ENCODE measurements at regions not wholly inside any gene's neighbourhood (a gene's known extent, or its start where the extent isn't known, plus 50 kb on each side); places are given as distances from the start of the nearest gene placed in this dataset.
"Not testable (repeated sequence)": the region's sequence is repeated elsewhere in the genome, so short reads cannot be mapped to it uniquely, and the experiment has no call there.

DNA sequence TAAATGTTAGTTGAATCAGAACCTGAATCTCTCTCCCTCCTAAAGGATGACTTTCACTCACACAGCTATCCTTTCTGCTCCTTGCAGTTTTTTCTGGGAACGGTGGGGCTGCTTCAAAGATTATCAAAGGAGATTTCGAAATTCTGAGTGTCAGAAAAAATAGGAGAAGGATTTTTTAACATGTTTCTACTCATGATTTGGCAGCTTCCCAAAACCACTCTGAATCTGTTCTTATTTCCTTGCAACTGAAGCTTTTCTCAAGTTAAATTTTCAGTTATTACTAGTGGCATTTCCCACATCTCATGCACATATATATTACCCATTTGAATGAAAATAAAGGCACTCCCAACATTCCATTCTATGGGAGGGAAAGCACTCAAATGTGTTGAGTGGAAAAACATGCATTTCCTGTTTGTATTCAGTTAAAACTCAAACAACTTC lies 123.6 kb downstream of the LCA5 start:
- no peaks in the 10 kb centered on the region for H3K4me1 ChIP-seq (ENCODE audit: control insufficient read depth, insufficient read depth, low read length)
- H3K4me3 ChIP-seq (ENCODE audit: low read length): no peak overlapping the region
- intact Hi-C loops (cut with DNase I): no loop called here
- H3K27ac ChIP-seq (ENCODE audit: low read length): no peak overlapping the region
- DNase-seq (no peak), ATAC-seq (no peak)
- WGBS: 19% methylated on average over 2 of the region's 2 CpGs
- H3K27me3 ChIP-seq (ENCODE audit: control insufficient read depth, insufficient read depth): no peaks in the 10 kb centered on the region
- H3K9me3 ChIP-seq (ENCODE audit: control insufficient read depth, low read length): no peaks in the 10 kb centered on the region

DNA sequence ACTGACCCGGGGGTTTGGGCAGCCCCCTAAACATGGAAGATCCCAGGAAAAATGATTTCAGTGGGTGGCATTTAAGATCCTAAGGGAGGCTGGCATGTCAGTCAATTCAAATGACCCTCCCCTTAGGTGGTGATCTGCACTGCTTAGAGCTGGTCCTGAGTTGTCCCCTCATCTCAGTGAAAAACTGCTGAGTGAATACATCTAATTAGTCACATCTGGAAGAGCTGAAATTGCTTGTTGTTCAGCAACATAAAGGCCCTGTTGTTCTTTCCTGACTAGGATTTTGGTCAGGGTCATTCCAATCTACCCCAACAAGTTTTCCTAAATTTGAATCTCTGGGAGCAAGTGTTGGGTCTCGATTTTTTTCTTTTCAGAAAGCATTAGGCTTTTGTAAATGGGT lies 126.4 kb downstream of the LCA5 start:
- no peak for DNase-seq
- 75% methylated on average over 2 of the region's 2 CpGs for WGBS
- Histone ChIP-seq H3K4me3 (ENCODE audit: low read length) (no peak overlapping the region), H3K4me1 (ENCODE audit: control insufficient read depth, insufficient read depth, low read length) (no peaks in the 10 kb centered on the region), H3K9me3 (ENCODE audit: control insufficient read depth, low read length) (no peaks in the 10 kb centered on the region), H3K27ac (ENCODE audit: low read length) (no peak overlapping the region), H3K27me3 (ENCODE audit: control insufficient read depth, insufficient read depth) (no peaks in the 10 kb centered on the region)
- intact Hi-C loops (cut with DNase I): no loop called here
- no peak for ATAC-seq

DNA sequence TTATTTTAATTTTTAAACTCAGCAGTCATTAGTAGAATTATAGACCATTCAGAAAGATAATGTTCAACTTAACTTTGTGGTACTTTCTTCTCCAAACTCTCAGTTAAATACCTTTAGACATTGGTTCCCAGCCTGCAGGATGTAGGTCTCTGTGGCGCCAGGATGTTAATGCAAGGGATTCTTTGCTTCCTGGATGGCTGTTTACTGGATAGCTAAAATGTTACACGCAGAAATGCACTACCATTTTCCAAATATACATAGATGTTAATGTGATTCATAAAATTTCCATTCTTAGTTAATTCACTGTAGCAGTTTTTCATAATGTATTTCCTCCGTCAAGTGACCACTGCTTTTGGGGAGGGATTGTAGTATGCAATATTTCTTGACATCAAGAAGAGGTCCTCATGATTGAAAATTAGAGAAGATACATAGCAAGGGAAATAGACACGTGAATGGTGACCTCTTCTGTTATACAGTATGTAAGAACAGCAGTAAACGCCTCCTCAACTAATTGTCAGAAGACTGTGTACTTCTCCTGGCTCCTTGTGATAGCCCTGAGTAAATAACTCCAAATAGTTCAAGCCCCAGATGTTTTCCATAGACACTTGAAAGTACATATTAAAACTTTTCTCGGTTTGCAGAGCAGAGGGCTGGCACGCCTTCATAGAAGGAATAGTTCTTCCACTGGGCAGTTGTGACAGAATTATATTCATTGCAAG lies 128.8 kb downstream of the LCA5 start:
- 80% methylated on average over 7 of the region's 7 CpGs for WGBS
- Histone ChIP-seq H3K4me3 (ENCODE audit: low read length) (no peak overlapping the region), H3K4me1 (ENCODE audit: control insufficient read depth, insufficient read depth, low read length) (no peaks in the 10 kb centered on the region), H3K27me3 (ENCODE audit: control insufficient read depth, insufficient read depth) (no peaks in the 10 kb centered on the region), H3K27ac (ENCODE audit: low read length) (no peak overlapping the region), H3K9me3 (ENCODE audit: control insufficient read depth, low read length) (no peaks in the 10 kb centered on the region)
- intact Hi-C loops (cut with DNase I): no loop called here
- no peak for ATAC-seq
- DNase-seq: no peak

DNA sequence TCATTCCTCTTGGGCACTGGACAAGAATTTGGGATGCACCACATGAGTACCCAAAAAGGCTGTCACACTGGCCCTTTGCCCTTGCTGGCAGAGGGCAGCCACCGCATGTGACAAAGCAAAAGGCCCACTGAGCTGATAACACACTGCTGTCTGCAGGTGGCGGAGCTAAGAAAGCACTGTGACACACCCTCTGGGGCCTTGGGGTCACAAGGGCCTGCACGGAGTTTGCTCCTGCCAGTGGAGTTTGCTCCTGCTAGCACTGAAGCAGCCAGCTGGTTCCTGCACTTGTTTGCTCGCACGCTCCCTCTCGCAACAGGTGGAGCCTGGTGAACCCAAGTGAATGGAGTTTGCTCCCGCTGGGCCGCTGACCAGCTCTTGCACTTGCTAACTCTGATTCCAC lies 132.6 kb downstream of the LCA5 start:
- peak in 1 of 3 donors; percentile 44 for DNase-seq
- no peaks in the 10 kb centered on the region for H3K27me3 ChIP-seq (ENCODE audit: control insufficient read depth, insufficient read depth)
- WGBS: 89% methylated on average over 8 of the region's 8 CpGs
- intact Hi-C loops (cut with DNase I): no loop called here
- H3K4me3 ChIP-seq (ENCODE audit: low read length): no peak overlapping the region
- no peaks in the 10 kb centered on the region for H3K9me3 ChIP-seq (ENCODE audit: control insufficient read depth, low read length)
- no peak overlapping the region for H3K27ac ChIP-seq (ENCODE audit: low read length)
- peak in 1 of 2 donors; percentile 36 for ATAC-seq
- H3K4me1 ChIP-seq (ENCODE audit: control insufficient read depth, insufficient read depth, low read length): no peaks in the 10 kb centered on the region

DNA sequence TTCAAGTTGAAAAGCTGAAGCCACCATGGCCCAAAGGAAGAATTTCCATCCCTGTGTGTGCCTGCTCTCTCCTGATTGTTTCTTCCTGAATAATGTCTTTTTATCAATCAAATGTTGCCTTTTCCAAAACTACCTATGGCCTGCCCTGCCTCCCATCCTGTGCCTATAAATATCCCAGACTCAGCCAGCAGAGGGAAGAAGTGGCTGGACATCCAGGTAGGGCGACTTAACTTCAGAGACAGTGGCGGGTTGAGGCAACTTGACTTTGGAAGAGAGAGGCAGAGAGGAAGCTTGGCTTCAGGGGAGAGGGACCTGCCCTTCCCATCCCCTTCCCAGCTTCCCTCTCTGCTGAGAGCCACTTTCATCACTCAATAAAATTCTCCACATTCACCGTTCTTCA lies 133.0 kb downstream of the LCA5 start:
- DNase-seq (no peak), ATAC-seq (peak in 1 of 2 donors; percentile 19)
- no peak overlapping the region for H3K4me3 ChIP-seq (ENCODE audit: low read length)
- H3K9me3 ChIP-seq (ENCODE audit: control insufficient read depth, low read length): no peaks in the 10 kb centered on the region
- intact Hi-C loops (cut with DNase I): no loop called here
- H3K27me3 ChIP-seq (ENCODE audit: control insufficient read depth, insufficient read depth): no peaks in the 10 kb centered on the region
- H3K27ac ChIP-seq (ENCODE audit: low read length): no peak overlapping the region
- 86% methylated on average over 3 of the region's 3 CpGs for WGBS
- no peaks in the 10 kb centered on the region for H3K4me1 ChIP-seq (ENCODE audit: control insufficient read depth, insufficient read depth, low read length)

DNA sequence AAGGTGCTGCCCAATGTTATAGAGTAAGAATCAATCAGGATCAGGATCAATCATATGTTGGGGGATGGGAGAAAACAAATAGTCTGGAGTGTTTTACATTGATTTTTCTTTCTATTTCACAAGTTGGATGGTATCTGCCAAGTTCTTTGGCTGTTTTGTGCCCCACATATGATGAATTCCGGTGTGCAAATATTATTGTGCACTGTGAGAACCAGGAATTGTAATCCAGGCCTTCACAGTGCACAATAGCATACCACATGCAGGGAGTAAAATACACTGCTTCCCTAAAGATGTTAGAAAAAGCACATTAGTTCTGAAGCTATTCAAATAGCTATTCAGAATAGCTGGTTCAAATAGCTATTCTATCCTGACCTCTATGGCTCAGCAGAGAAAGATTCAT lies 133.7 kb downstream of the LCA5 start:
- no peaks in the 10 kb centered on the region for H3K4me1 ChIP-seq (ENCODE audit: control insufficient read depth, insufficient read depth, low read length)
- ATAC-seq: no peak
- no peak for DNase-seq
- intact Hi-C loops (cut with DNase I): no loop called here
- H3K9me3 ChIP-seq (ENCODE audit: control insufficient read depth, low read length): no peaks in the 10 kb centered on the region
- H3K27ac ChIP-seq (ENCODE audit: low read length): no peak overlapping the region
- no peak overlapping the region for H3K4me3 ChIP-seq (ENCODE audit: low read length)
- 79% methylated on average over 1 of the region's 1 CpG for WGBS
- no peaks in the 10 kb centered on the region for H3K27me3 ChIP-seq (ENCODE audit: control insufficient read depth, insufficient read depth)

DNA sequence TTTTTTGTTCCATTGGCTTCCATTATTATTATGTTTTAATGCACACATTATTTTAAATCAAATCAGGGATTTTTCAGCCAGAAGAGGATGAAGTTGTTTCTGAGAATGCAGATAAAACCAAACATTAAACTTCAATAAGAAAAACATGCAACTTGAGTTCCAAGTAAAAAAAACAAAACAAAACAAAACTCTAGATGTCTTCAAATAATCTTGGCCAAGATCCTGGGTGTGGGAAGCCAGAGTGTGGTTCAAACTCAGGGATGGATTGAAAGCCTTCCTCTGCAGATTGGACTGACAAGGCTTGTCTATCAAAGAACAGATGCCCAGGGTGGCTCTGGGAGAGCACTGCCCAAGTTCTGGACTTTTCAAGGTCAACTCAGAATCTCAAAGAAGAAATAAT lies 134.1 kb downstream of the LCA5 start:
- Histone ChIP-seq H3K9me3 (ENCODE audit: control insufficient read depth, low read length) (no peaks in the 10 kb centered on the region), H3K27ac (ENCODE audit: low read length) (no peak overlapping the region), H3K4me3 (ENCODE audit: low read length) (no peak overlapping the region), H3K4me1 (ENCODE audit: control insufficient read depth, insufficient read depth, low read length) (no peaks in the 10 kb centered on the region), H3K27me3 (ENCODE audit: control insufficient read depth, insufficient read depth) (no peaks in the 10 kb centered on the region)
- DNase-seq (no peak), ATAC-seq (no peak)
- intact Hi-C loops (cut with DNase I): no loop called here

DNA sequence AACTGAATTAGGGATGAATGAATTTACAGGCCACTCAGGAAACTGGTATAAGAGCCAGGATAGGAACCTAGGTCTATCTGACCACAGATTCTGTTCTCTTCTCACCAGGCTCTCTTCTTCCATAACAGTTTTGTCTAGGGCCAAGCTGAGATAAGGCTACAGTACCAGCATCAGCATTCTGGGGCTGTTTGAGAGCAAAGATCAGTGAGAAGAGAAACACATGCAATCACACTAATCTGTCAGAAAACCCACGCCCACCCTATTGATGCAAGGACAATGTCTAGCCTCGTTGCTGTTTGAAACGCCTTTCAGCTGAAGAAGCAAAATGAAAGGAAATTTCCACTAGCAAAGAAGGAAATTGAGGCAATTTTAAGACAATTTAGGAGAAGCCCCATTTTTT lies 137.7 kb downstream of the LCA5 start:
- intact Hi-C loops (cut with DNase I): no loop called here
- DNase-seq (no peak), ATAC-seq (no peak)
- WGBS: 76% methylated on average over 3 of the region's 3 CpGs
- no peaks in the 10 kb centered on the region for H3K9me3 ChIP-seq (ENCODE audit: control insufficient read depth, low read length)
- no peaks in the 10 kb centered on the region for H3K27me3 ChIP-seq (ENCODE audit: control insufficient read depth, insufficient read depth)
- H3K4me3 ChIP-seq (ENCODE audit: low read length): no peak overlapping the region
- no peaks in the 10 kb centered on the region for H3K4me1 ChIP-seq (ENCODE audit: control insufficient read depth, insufficient read depth, low read length)
- no peak overlapping the region for H3K27ac ChIP-seq (ENCODE audit: low read length)

DNA sequence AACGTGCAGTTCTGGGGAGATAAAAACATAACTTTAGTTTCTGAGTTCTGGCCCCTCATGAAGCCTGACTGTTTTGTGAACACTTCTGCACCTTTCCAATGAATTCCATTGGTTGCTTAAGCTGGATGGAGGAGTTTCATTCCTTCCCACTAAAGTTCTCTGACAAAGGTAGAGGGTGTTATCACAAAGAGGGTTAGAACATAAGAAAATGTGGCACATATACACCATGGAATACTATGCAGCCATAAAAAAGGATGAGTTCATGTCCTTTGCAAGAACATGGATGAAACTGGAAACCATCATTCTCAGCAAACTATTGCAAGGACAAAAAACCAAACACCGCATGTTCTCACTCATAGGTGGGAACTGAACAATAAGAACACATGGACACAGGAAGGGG lies 138.6 kb downstream of the LCA5 start:
- H3K4me1 ChIP-seq (ENCODE audit: control insufficient read depth, insufficient read depth, low read length); intact Hi-C loops (cut with DNase I); H3K27me3 ChIP-seq (ENCODE audit: control insufficient read depth, insufficient read depth); H3K9me3 ChIP-seq (ENCODE audit: control insufficient read depth, low read length); ATAC-seq; DNase-seq; H3K27ac ChIP-seq (ENCODE audit: low read length); H3K4me3 ChIP-seq (ENCODE audit: low read length): not testable (repeated sequence)
- 77% methylated on average over 2 of the region's 2 CpGs for WGBS

DNA sequence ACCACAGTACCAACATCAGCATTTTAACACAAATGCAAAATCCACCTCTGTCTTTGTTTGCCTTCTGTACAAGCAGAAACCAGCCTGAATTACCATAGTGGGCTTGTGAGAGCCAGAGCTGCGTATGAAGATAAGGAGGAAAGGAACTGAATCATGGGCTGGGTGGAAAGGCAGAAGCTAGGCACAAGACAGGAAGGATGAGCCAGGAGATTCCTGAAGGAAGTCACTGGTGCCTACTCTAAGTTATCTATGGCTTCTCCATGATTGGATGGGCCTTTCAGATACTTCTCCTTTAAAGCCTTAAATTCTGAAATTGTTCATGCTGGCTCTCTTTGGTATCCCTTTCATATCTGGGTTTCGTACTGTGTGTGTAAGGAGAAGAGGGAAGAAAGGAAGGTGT lies 140.6 kb downstream of the LCA5 start:
- H3K4me1 ChIP-seq (ENCODE audit: control insufficient read depth, insufficient read depth, low read length): no peaks in the 10 kb centered on the region
- DNase-seq (no peak), ATAC-seq (no peak)
- H3K4me3 ChIP-seq (ENCODE audit: low read length): no peak overlapping the region
- intact Hi-C loops (cut with DNase I): no loop called here
- no peaks in the 10 kb centered on the region for H3K27me3 ChIP-seq (ENCODE audit: control insufficient read depth, insufficient read depth)
- WGBS: 92% methylated on average over 2 of the region's 2 CpGs
- H3K27ac ChIP-seq (ENCODE audit: low read length): no peak overlapping the region
- H3K9me3 ChIP-seq (ENCODE audit: control insufficient read depth, low read length): no peaks in the 10 kb centered on the region

DNA sequence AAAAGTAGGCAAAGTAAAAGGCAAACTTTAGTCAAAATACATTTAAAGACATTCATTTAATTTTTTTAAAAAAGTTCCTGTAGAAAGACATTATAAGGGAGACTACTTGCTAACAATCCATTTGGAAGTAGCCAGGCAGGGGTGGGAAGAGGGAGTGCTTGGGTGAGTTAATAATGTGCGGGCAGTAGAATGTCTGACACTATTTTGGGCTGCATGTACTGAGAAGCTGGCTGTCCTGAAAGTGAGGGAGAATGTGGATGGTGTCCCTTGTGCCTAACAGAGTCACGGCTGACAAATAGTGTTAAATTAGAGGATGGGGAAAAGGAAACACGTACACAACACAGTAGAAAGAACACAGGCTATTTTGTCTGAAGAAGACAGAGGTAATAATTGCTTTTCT lies 142.5 kb downstream of the LCA5 start:
- Histone ChIP-seq H3K27me3 (ENCODE audit: control insufficient read depth, insufficient read depth) (no peaks in the 10 kb centered on the region), H3K4me3 (ENCODE audit: low read length) (no peak overlapping the region), H3K27ac (ENCODE audit: low read length) (no peak overlapping the region), H3K9me3 (ENCODE audit: control insufficient read depth, low read length) (no peaks in the 10 kb centered on the region), H3K4me1 (ENCODE audit: control insufficient read depth, insufficient read depth, low read length) (no peaks in the 10 kb centered on the region)
- intact Hi-C loops (cut with DNase I): no loop called here
- DNase-seq (no peak), ATAC-seq (peak; percentile 41 to 74)
- WGBS: 62% methylated on average over 3 of the region's 3 CpGs

DNA sequence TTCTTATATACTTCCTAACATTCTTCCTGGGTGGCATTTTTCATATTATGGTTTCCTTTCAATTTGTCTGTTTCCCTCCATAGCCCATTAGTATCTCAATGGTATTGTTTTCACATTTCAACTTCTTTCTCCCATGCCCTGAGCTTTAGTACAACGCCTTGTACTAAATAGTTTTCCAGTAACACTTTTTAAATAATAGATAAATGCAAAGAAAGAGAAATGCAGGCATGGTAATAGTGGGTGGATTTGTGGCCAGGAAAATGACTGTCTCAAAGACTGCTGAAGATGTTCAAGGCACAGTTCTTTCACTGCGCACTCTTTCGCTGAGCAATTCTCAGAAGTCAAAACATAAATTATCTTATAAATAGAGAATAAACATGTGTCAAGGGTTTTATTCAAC lies 145.1 kb downstream of the LCA5 start:
- no peak overlapping the region for H3K27ac ChIP-seq (ENCODE audit: low read length)
- WGBS: 97% methylated on average over 3 of the region's 3 CpGs
- H3K27me3 ChIP-seq (ENCODE audit: control insufficient read depth, insufficient read depth): no peaks in the 10 kb centered on the region
- H3K4me3 ChIP-seq (ENCODE audit: low read length): no peak overlapping the region
- intact Hi-C loops (cut with DNase I): no loop called here
- H3K4me1 ChIP-seq (ENCODE audit: control insufficient read depth, insufficient read depth, low read length): no peaks in the 10 kb centered on the region
- H3K9me3 ChIP-seq (ENCODE audit: control insufficient read depth, low read length): no peaks in the 10 kb centered on the region
- no peak for DNase-seq
- no peak for ATAC-seq

All from right cardiac atrium (tissue), 5 donors.